HG03575 (cell line): ENCODE measurements at regions not wholly inside any gene's neighbourhood (a gene's known extent, or its start where the extent isn't known, plus 50 kb on each side); places are given as distances from the start of the nearest gene placed in this dataset.
"Not testable (repeated sequence)": the region's sequence is repeated elsewhere in the genome, so short reads cannot be mapped to it uniquely, and the experiment has no call there.

ENCODE experiments used
- ATAC-seq: cut with Tn5 transposase; IDR thresholded peaks from one replicate; pipeline ENCODE4 v1.9.1; 2021; ENCODE audit not compliant: unreplicated experiment, insufficient number of reproducible peaks, low FRiP score; ENCODE audit errors: extremely low read depth

- ATAC-seq: not testable (repeated sequence)
These were observed 210.6 kb upstream of the PLGLB2 start for GRCh38 chr2:87537251-87537671.

GRCh38 chr2:87538268-87538667 lies 209.6 kb upstream of the PLGLB2 start:
- ATAC-seq: not testable (repeated sequence)

- not testable (repeated sequence) for ATAC-seq
These were observed 208.5 kb upstream of the PLGLB2 start for GRCh38 chr2:87539151-87539943.

- ATAC-seq: not testable (repeated sequence)
These were observed 207.6 kb upstream of the PLGLB2 start for GRCh38 chr2:87540242-87540641.

GRCh38 chr2:87542599-87543174 lies 205.2 kb upstream of the PLGLB2 start:
- ATAC-seq: not testable (repeated sequence)

GRCh38 chr2:87543797-87544196 lies 204.1 kb upstream of the PLGLB2 start:
- ATAC-seq: not testable (repeated sequence)

GRCh38 chr2:87547106-87547505 lies 200.8 kb upstream of the PLGLB2 start:
- not testable (repeated sequence) for ATAC-seq

- ATAC-seq: not testable (repeated sequence)
These were observed 199.9 kb upstream of the PLGLB2 start for GRCh38 chr2:87547966-87548365.

GRCh38 chr2:87548681-87549536 lies 199.0 kb upstream of the PLGLB2 start:
- not testable (repeated sequence) for ATAC-seq

- not testable (repeated sequence) for ATAC-seq
These were observed 198.2 kb upstream of the PLGLB2 start for GRCh38 chr2:87549561-87550202.

- not testable (repeated sequence) for ATAC-seq
These were observed 193.2 kb upstream of the PLGLB2 start for GRCh38 chr2:87554678-87555077.

GRCh38 chr2:87555082-87555481 lies 192.8 kb upstream of the PLGLB2 start:
- not testable (repeated sequence) for ATAC-seq

GRCh38 chr2:87559001-87559400 lies 188.9 kb upstream of the PLGLB2 start:
- not testable (repeated sequence) for ATAC-seq

GRCh38 chr2:87559735-87560134 lies 188.2 kb upstream of the PLGLB2 start:
- not testable (repeated sequence) for ATAC-seq

GRCh38 chr2:87565116-87565515 lies 182.8 kb upstream of the PLGLB2 start:
- not testable (repeated sequence) for ATAC-seq

- not testable (repeated sequence) for ATAC-seq
These were observed 181.4 kb upstream of the PLGLB2 start for GRCh38 chr2:87566531-87566930.

GRCh38 chr2:87567093-87567492 lies 180.8 kb upstream of the PLGLB2 start:
- not testable (repeated sequence) for ATAC-seq

- ATAC-seq: not testable (repeated sequence)
These were observed 180.0 kb upstream of the PLGLB2 start for GRCh38 chr2:87567912-87568311.
